ENCODE measurements at regions not wholly inside any gene's neighbourhood (a gene's known extent, or its start where the extent isn't known, plus 50 kb on each side); places are given as distances from the start of the nearest gene placed in this dataset.

DNA sequence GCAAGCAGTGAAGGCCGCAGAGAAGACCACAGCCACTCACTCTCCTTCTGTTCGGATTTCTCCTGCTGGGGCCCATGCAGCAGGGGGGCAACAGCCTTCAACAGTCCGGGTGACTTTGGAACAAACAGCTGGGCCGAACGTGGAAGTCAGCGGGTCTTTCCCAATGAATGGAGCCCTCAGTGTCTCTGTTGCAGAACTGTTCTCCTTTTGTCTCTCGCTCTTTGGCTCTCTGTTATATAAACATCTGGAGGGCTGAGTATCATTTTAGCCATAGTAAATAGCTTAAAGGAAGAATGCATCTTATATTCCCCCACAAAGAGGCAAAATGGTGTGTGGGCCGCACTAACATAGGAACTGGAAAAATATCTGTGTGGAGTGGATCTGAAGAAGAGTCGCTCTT, 136.7 kb upstream of the RALGAPA2 start:
- TF ChIP-seq, protein P1, sequence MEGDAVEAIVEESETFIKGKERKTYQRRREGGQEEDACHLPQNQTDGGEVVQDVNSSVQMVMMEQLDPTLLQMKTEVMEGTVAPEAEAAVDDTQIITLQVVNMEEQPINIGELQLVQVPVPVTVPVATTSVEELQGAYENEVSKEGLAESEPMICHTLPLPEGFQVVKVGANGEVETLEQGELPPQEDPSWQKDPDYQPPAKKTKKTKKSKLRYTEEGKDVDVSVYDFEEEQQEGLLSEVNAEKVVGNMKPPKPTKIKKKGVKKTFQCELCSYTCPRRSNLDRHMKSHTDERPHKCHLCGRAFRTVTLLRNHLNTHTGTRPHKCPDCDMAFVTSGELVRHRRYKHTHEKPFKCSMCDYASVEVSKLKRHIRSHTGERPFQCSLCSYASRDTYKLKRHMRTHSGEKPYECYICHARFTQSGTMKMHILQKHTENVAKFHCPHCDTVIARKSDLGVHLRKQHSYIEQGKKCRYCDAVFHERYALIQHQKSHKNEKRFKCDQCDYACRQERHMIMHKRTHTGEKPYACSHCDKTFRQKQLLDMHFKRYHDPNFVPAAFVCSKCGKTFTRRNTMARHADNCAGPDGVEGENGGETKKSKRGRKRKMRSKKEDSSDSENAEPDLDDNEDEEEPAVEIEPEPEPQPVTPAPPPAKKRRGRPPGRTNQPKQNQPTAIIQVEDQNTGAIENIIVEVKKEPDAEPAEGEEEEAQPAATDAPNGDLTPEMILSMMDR (IDR thresholded peaks at IDR 0.05): no peak
- TF ChIP-seq ZFX (IDR thresholded peaks at IDR 0.05; ENCODE audit: borderline replicate concordance): no peak

All from 22Rv1 (cell line).